GM21717 (cell line): ENCODE measurements at regions not wholly inside any gene's neighbourhood (a gene's known extent, or its start where the extent isn't known, plus 50 kb on each side); places are given as distances from the start of the nearest gene placed in this dataset.
A peak's percentile ranks its signal among the peaks of the same experiment; 100 is the strongest.

Experiments
- ATAC-seq: cut with Tn5 transposase; IDR thresholded peaks from one replicate; pipeline ENCODE4 v1.9.1; 2021; ENCODE audit warnings: mild to moderate bottlenecking, moderate library complexity; ENCODE audit not compliant: unreplicated experiment

GRCh38 chr17:55668312-55668920 lies 54.2 kb downstream of the TMEM100 start:
- no peak for ATAC-seq

- no peak for ATAC-seq
These were observed 55.9 kb downstream of the TMEM100 start for GRCh38 chr17:55666806-55667205.

GRCh38 chr17:55664287-55664686 lies 58.4 kb downstream of the TMEM100 start:
- peak; percentile 47 for ATAC-seq

- no peak for ATAC-seq
These were observed 59.3 kb downstream of the TMEM100 start for GRCh38 chr17:55663400-55663799.

- ATAC-seq, result no peak
These were observed 60.5 kb downstream of the TMEM100 start for GRCh38 chr17:55661963-55662834.

GRCh38 chr17:55661256-55661758 lies 61.4 kb downstream of the TMEM100 start:
- no peak for ATAC-seq

- ATAC-seq, result no peak
These were observed 62.3 kb downstream of the TMEM100 start for GRCh38 chr17:55660178-55660886.

- ATAC-seq, result no peak
These were observed 63.0 kb downstream of the TMEM100 start for GRCh38 chr17:55659661-55660060.

- ATAC-seq, result no peak
These were observed 66.9 kb downstream of the TMEM100 start for GRCh38 chr17:55655777-55656176.

GRCh38 chr17:55654821-55655220 lies 67.8 kb downstream of the TMEM100 start:
- no peak for ATAC-seq

GRCh38 chr17:55654022-55654421 lies 68.6 kb downstream of the TMEM100 start:
- ATAC-seq, result no peak

- ATAC-seq, result no peak
These were observed 69.8 kb downstream of the TMEM100 start for GRCh38 chr17:55652825-55653224.

GRCh38 chr17:55652114-55652823 lies 70.4 kb downstream of the TMEM100 start:
- no peak for ATAC-seq

- ATAC-seq, result no peak
These were observed 72.6 kb downstream of the TMEM100 start for GRCh38 chr17:55649957-55650597.

GRCh38 chr17:55648086-55648485 lies 74.6 kb downstream of the TMEM100 start:
- ATAC-seq, result no peak

GRCh38 chr17:55645361-55645760 lies 77.3 kb downstream of the TMEM100 start:
- no peak for ATAC-seq

- no peak for ATAC-seq
These were observed 78.3 kb downstream of the TMEM100 start for GRCh38 chr17:55644346-55644745.

- no peak for ATAC-seq
These were observed 79.9 kb downstream of the TMEM100 start for GRCh38 chr17:55642741-55643140.

- ATAC-seq, result peak; percentile 72
These were observed 81.0 kb downstream of the TMEM100 start for GRCh38 chr17:55641676-55642081.

GRCh38 chr17:55639096-55639495 lies 83.6 kb downstream of the TMEM100 start:
- no peak for ATAC-seq
